ENCODE measurements at regions not wholly inside any gene's neighbourhood (a gene's known extent, or its start where the extent isn't known, plus 50 kb on each side); places are given as distances from the start of the nearest gene placed in this dataset.
A peak's percentile ranks its signal among the peaks of the same experiment; 100 is the strongest.

GRCh38 chr11:23953951-23954710 lies 542.7 kb upstream of the LUZP2 start:
- DNase-seq (ENCODE audit: low spot score): no peak

- no peak for DNase-seq (ENCODE audit: low spot score)
Measured at GRCh38 chr11:23954730-23955129, 542.1 kb upstream of the LUZP2 start.

- no peak for DNase-seq (ENCODE audit: low spot score)
Measured at GRCh38 chr11:23956586-23956985, 540.3 kb upstream of the LUZP2 start.

GRCh38 chr11:23957314-23957713 lies 539.5 kb upstream of the LUZP2 start:
- DNase-seq (ENCODE audit: low spot score): no peak

GRCh38 chr11:23959462-23959861 lies 537.4 kb upstream of the LUZP2 start:
- DNase-seq (ENCODE audit: low spot score): no peak

- DNase-seq (ENCODE audit: low spot score): no peak
Measured at GRCh38 chr11:23961503-23962338, 535.1 kb upstream of the LUZP2 start.

- DNase-seq (ENCODE audit: low spot score): no peak
Measured at GRCh38 chr11:23973244-23973643, 523.6 kb upstream of the LUZP2 start.

- no peak for DNase-seq (ENCODE audit: low spot score)
Measured at GRCh38 chr11:23974051-23974450, 522.8 kb upstream of the LUZP2 start.

- DNase-seq (ENCODE audit: low spot score): no peak
Measured at GRCh38 chr11:23974601-23975000, 522.3 kb upstream of the LUZP2 start.

GRCh38 chr11:23976426-23976825 lies 520.4 kb upstream of the LUZP2 start:
- DNase-seq (ENCODE audit: low spot score): no peak

- DNase-seq (ENCODE audit: low spot score): peak; percentile 3
Measured at GRCh38 chr11:23976841-23977271, 520.0 kb upstream of the LUZP2 start.

GRCh38 chr11:23988381-23989006 lies 508.4 kb upstream of the LUZP2 start:
- DNase-seq (ENCODE audit: low spot score): peak; percentile 15

GRCh38 chr11:23990346-23991164 lies 506.3 kb upstream of the LUZP2 start:
- no peak for DNase-seq (ENCODE audit: low spot score)

- no peak for DNase-seq (ENCODE audit: low spot score)
Measured at GRCh38 chr11:23991165-23991539, 505.7 kb upstream of the LUZP2 start.

- DNase-seq (ENCODE audit: low spot score): no peak
Measured at GRCh38 chr11:23995891-23996290, 501.0 kb upstream of the LUZP2 start.

GRCh38 chr11:23997356-23997755 lies 499.5 kb upstream of the LUZP2 start:
- DNase-seq (ENCODE audit: low spot score): no peak

GRCh38 chr11:24005202-24005876 lies 491.5 kb upstream of the LUZP2 start:
- DNase-seq (ENCODE audit: low spot score): no peak

GRCh38 chr11:24043842-24044241 lies 453.0 kb upstream of the LUZP2 start:
- DNase-seq (ENCODE audit: low spot score): no peak

GRCh38 chr11:24046731-24047130 lies 450.1 kb upstream of the LUZP2 start:
- no peak for DNase-seq (ENCODE audit: low spot score)

GRCh38 chr11:24056051-24056450 lies 440.8 kb upstream of the LUZP2 start:
- DNase-seq (ENCODE audit: low spot score): no peak

- no peak for DNase-seq (ENCODE audit: low spot score)
Measured at GRCh38 chr11:24060125-24060524, 436.7 kb upstream of the LUZP2 start.
